ENCODE measurements at regions not wholly inside any gene's neighbourhood (a gene's known extent, or its start where the extent isn't known, plus 50 kb on each side); places are given as distances from the start of the nearest gene placed in this dataset.
"Not testable (repeated sequence)": the region's sequence is repeated elsewhere in the genome, so short reads cannot be mapped to it uniquely, and the experiment has no call there.

DNA sequence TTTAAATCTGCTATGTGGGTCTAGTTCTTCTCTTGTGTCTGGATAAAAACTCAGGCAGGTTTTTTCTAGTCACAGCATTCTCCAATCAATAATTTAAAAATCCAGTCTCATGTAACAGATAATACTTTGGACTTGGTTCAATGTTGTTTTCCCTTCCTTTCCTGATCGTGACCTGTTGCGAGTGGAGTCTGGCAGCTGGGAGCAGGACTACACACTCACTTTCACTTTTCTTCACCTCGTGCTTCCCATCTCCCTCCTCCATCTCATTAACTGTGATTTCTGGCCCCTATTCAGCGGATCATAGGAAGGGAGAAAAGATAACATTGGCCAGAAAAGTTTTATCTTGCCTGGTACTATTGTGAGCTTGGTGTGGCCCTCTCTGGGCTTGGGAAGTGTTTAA lies 96.6 kb upstream of the GATB start:
- no peak for DNase-seq (ENCODE audit: low read depth in 2 of 2)

DNA sequence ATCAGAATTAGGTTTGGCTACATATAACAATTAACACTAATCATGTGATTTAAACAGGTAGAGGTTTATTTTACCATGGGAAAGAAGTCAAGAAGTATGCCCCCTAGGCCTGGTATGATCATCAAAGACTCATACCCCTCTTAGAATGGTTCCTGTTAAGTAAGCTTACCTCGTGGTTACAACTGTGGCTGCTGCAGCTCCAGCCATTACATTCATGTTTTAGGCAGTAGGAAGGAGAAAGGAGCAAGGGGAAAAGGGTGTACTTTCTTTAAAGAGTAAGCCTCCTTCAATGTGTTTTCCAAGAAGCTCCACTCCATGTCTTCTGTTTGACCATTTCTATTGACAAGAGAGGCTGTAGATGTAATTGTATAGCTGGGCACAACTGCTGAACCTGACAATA lies 94.9 kb upstream of the GATB start:
- DNase-seq (ENCODE audit: low read depth in 2 of 2): no peak

- DNase-seq (ENCODE audit: low read depth in 2 of 2): peak in 1 of 2 donors; percentile 3
These were observed 93.9 kb upstream of the GATB start for GRCh38 chr4:151854731-151855130.

- DNase-seq (ENCODE audit: low read depth in 2 of 2): no peak
These were observed 92.2 kb upstream of the GATB start for GRCh38 chr4:151853034-151853433.

DNA sequence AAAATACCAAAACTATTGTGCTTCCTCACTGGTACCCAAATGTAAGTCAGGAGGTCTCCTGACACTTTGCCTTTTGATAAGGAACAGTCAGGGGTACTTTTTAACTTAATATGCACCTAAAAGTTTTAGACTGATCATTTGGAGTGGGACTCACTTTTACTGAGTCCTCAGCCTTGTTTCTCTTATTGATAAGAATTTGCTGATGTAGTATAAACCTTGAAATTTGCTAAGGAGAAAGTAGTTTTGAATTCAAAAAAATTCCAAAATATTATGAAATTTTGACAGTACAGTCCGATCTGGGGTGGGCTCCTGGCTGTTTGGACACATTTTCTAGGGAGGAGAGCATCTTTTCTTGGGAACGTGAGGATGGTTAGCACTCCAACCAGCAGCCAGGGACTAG lies 91.4 kb upstream of the GATB start:
- no peak for DNase-seq (ENCODE audit: low read depth in 2 of 2)

DNA sequence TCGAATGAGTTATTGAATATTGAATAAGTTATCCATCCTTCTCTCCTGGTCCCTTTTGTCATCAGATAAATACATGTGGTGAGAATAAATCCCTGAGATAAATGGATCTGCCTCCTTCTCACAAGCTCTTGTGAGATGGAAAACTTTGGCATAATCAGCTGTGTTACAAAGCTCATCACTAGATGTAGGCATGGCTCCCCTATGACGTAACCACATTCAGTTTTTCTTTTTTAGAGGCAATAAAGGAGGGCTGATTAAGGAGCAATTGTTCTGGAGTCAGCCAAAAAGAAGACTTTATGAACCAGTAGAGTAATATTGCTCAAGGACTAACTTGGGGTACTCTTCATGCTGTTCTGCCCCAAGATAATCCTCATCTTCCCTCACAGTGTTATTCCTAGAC lies 90.5 kb upstream of the GATB start:
- DNase-seq (ENCODE audit: low read depth in 2 of 2): no peak

DNA sequence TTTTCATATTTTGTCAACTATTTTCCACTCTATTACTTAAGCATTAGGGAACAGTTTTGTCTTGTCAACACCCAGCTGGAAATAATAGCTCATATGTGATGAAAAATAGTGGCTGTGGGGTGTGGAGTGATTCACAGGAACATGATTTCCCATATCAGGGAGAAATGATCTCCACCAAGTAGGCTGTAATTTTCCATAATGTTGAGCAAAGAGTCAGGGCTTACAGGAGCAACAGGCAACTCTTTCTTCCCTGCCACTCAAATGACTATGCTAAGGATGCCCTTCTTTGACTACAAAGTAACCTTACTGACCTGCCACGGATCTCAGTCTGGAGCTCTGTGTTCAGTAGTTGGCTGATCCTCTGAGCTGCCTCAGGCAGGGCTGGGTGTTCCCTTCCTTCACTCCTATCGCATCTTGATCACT lies 90.0 kb upstream of the GATB start:
- peak in 1 of 2 donors; percentile 38 for DNase-seq (ENCODE audit: low read depth in 2 of 2)

DNA sequence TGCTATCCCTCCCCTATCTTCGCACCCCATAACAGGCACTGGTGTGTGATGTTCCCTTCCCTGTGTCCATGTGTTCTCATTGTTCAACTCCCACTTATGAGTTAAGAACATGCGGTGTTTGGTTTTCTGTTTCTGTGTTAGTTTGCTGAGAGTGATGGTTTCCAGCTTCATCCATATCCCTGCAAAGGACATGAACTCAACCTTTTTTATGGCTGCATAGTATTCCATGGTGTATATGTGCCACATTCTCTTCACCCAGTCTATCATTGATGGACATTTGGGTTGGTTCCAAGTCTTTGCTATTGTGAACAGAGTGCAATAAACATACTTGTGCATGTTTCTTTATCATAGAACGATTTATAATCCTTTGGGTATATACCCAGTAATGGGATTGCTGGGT lies 84.7 kb upstream of the GATB start:
- not testable (repeated sequence) for DNase-seq (ENCODE audit: low read depth in 2 of 2)

DNA sequence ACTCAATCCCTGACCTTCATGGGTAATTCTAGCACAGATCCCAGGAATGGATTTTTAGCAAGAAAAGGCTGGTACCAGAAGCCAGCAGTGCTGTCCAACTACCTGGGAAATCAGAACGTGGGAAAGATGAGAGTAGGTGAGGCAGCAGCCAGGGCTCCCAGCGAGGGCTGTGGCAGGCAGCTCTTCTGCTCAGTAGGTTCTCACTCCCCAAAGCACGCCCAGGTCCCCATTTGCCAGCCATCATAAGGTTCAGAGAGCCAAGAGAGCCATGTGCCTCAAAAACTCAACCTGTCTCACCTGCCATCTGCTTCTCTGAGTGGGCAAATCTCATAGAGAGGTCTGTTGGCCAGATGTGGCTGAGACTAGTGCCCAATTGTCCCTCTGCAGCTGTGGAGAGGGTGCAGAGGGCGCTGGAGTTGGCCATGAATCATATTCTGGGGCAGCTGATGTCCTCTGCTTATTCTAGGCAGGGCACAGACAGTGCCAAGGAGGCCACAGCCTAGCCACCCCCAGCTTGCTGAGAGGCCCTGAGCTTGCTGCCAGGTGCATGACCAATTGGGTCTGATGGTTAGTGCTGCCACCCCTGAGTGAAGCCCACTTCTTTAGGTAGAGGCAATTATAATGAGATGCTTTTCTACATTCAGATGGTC lies 81.7 kb upstream of the GATB start:
- DNase-seq (ENCODE audit: low read depth in 2 of 2): no peak

DNA sequence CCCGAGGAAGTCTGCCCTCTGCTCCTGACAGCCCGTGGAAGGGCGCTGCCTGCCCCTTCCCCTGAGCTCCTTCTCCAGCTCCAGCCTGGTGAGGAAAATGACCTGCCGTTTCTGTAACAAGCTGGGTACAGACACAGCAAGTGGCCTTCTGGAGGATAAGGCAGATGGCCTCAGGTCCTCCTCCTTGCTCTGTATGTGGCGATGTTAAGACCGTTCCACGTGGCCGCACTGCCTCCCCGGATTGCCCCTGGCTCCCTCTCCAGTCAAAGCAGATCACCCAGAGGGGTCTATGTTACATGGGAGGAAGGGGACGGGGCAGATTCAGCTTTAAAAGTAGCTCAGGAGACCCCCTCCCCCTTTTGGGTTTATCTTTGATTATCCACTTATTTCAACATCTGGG lies 80.3 kb upstream of the GATB start:
- no peak for DNase-seq (ENCODE audit: low read depth in 2 of 2)

DNA sequence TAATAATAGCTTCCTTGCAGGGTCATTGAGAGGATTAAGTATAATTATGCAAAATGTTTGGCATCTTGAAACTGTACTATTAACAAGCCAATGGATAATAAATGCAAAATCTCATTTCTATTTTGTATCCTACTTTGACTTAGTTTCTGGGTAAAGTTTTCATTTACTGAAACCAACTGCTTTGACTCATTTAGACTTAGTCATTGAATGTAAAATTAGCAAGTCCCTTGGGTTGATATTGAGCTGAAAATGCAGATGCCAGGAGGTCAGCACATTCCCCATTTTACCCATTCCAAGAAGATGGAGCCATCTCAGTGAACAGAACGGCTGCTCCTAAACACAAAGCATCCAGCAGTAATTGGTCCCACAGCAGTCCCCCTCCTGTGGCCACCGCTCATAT lies 74.7 kb upstream of the GATB start:
- DNase-seq (ENCODE audit: low read depth in 2 of 2): no peak

- DNase-seq (ENCODE audit: low read depth in 2 of 2): no peak
These were observed 72.4 kb upstream of the GATB start for GRCh38 chr4:151833174-151833573.

GRCh38 chr4:151831526-151831925 lies 70.7 kb upstream of the GATB start:
- no peak for DNase-seq (ENCODE audit: low read depth in 2 of 2)

DNA sequence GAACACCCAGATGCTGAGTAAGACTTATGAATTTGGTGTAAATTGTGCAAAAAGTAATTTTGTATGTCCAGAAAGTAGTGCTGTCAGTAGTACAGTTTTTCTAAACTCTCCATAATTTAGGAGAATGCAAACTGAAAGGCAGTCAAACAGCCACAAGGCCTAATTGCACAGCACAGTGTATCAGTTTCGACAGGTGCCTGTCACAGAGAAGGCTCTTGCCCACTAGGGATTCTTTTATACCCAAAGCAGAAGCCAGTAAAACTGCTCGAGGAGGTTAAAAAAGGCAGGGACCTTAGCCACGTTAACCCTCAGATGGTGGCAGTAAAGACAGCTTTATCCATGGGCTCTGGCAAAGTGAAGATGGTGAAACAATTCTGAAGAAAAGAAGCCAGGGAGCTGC lies 69.4 kb upstream of the GATB start:
- no peak for DNase-seq (ENCODE audit: low read depth in 2 of 2)

- DNase-seq (ENCODE audit: low read depth in 2 of 2): no peak
These were observed 68.5 kb upstream of the GATB start for GRCh38 chr4:151829309-151829708.

- no peak for DNase-seq (ENCODE audit: low read depth in 2 of 2)
These were observed 63.8 kb upstream of the GATB start for GRCh38 chr4:151824656-151825055.

DNA sequence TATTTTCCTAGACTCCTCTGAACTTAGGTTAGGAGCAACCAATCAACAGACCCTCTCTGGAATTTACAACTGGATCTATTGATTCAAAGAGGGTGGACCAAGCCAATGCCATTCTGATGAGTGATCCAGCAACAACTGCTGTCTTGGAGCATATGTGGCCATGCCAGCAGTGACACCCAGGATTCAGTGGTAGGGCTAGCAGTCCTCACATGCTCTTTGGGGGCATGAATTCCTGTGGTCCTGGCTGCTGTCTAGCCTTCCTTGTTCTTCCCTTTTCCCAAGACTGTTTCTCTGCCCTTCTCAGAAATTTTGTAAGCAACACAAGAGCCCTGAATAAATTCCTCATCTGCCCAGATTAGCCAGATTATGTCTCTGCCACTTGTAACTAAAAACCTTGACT lies 61.5 kb upstream of the GATB start:
- no peak for DNase-seq (ENCODE audit: low read depth in 2 of 2)

DNA sequence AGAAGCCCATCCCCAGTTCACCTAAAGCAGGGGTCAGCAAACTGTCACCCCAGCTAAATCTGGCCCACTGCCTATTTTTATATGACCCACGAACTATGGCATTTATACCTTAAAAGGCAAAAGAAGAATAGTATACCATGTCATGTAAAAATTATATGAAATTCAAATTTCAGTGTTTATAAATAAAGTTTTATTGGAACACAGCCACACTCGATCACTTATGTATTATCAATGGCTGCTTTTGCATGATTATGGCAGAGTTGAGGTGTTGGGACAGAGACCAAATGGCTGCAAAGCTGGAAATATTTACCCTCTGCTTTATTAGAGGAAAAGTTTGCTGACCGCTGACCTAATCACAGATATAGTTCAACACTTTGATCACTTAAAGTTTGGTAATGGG lies 59.2 kb upstream of the GATB start:
- DNase-seq (ENCODE audit: low read depth in 2 of 2): no peak

DNA sequence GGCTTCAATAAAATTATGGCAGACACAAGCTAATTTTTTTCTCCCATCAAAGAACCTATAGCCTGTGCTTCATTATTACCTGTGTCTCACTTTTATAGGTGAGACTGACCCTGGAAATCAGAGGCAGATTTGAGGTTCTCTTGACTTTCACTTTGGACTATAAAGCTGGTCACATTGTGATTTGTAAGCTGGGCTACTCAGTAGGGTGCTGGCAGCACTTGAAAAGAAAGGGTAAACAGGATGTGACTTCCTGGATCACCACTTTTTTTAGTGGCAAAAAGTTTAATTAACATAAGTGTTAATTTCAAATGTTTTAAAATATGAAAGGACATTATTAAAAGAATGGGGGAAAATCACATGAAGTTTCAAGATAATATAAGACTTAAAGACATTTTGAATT lies 50.6 kb upstream of the GATB start:
- no peak for DNase-seq (ENCODE audit: low read depth in 2 of 2)
